Caco-2 (cell line): ENCODE measurements at regions not wholly inside any gene's neighbourhood (a gene's known extent, or its start where the extent isn't known, plus 50 kb on each side); places are given as distances from the start of the nearest gene placed in this dataset.
"Not testable (repeated sequence)": the region's sequence is repeated elsewhere in the genome, so short reads cannot be mapped to it uniquely, and the experiment has no call there.

Experiments
- BruUV-seq: library from RNA; stranded (reverse); fragments of 400-500 nt; replicated peaks from 2 replicates; lab custom pipeline; 2021; lab: Mats Ljungman, UMichigan
- CTCF ChIA-PET: fragments of 300-600 bp; sonication (Branson Sonifier 250); formaldehyde crosslinking; loops from one replicate; lab custom pipeline; 2022; ENCODE audit warnings: antibody characterized with exemption; lab: Charles Lee
- POLR2A ChIA-PET: fragments of 300-600 bp; sonication (Branson Sonifier 250); formaldehyde crosslinking; loops from one replicate; lab custom pipeline; 2022; ENCODE audit warnings: antibody characterized with exemption; lab: Charles Lee
- DNase-seq, 2 experiments: peaks; one replicate each; pipeline versions ENCODE4 v3.0.0 to v3.0.0-alpha.2; 2020 to 2022
- H3K27me3 ChIP-seq: replicated peaks from 2 replicates; pipeline ENCODE4 v1.6.0; 2011; ENCODE audit warnings: low read length; ENCODE audit not compliant: control insufficient read depth, insufficient read depth
- H3K36me3 ChIP-seq: 2 replicates; pipeline ENCODE4 v1.5.1; 2011; ENCODE audit warnings: low read length; ENCODE audit not compliant: control insufficient read depth, insufficient read depth
- H3K4me1 ChIP-seq: fragments of 250-450 bp; sonication (Bioruptor Pico); 2 replicates; pipeline ENCODE4 v1.5.1; 2020; ENCODE audit warnings: mild to moderate bottlenecking
- H3K4me3 ChIP-seq: 2 replicates; pipeline ENCODE4 v1.5.1; 2011; ENCODE audit warnings: low read depth, mild to moderate bottlenecking, control low read depth, low read length
- H3K9me3 ChIP-seq: fragments of 250-450 bp; sonication (Bioruptor Pico); 2 replicates; pipeline ENCODE4 v1.5.1; 2020; ENCODE audit warnings: mild to moderate bottlenecking, moderate library complexity
- H3K27ac Mint-ChIP-seq: one replicate; pipeline ENCODE4 v1.8.0; 2022; ENCODE audit warnings: mixed read lengths; ENCODE audit not compliant: unreplicated experiment
- H3K27me3 Mint-ChIP-seq: one replicate; pipeline ENCODE4 v1.8.0; 2022; ENCODE audit warnings: mixed read lengths; ENCODE audit not compliant: insufficient read depth, unreplicated experiment
- H3K36me3 Mint-ChIP-seq: one replicate; pipeline ENCODE4 v1.8.0; 2022; ENCODE audit warnings: mild to moderate bottlenecking, mixed read lengths; ENCODE audit not compliant: insufficient read depth, unreplicated experiment
- H3K4me1 Mint-ChIP-seq: one replicate; pipeline ENCODE4 v1.8.0; 2022; ENCODE audit warnings: low read depth, mixed read lengths; ENCODE audit not compliant: unreplicated experiment
- H3K4me3 Mint-ChIP-seq: one replicate; pipeline ENCODE4 v1.8.0; 2022; ENCODE audit warnings: mild to moderate bottlenecking, moderate library complexity, mixed read lengths; ENCODE audit not compliant: unreplicated experiment
- H3K9me3 Mint-ChIP-seq: one replicate; pipeline ENCODE4 v1.8.0; 2022; ENCODE audit warnings: mixed read lengths; ENCODE audit not compliant: unreplicated experiment
- CTCF ChIP-seq, 2 experiments: fragments of 200-600 bp in 1 of 2; IDR thresholded peaks; 1 replicate in 1 of 2; 2 replicates in 1 of 2; pipeline versions ENCODE4 v1.5.1 to v1.8.0; 2011 to 2022; ENCODE audit warnings: antibody characterized with exemption in 1 of 2, control low read depth in 1 of 2, inconsistent platforms in 1 of 2, low read depth in 1 of 2, low read length in 1 of 2, mild to moderate bottlenecking in 1 of 2, moderate library complexity in 1 of 2; ENCODE audit not compliant: insufficient read depth in 1 of 2, severe bottlenecking in 1 of 2, unreplicated experiment in 1 of 2
- intact Hi-C: fragments of 100-400 bp; cut with micrococcal nuclease; formaldehyde crosslinking; loops from one replicate; pipeline ENCODE4 v1.10.0; 2022; ENCODE audit not compliant: unreplicated experiment

GRCh38 chr4:66785479-66785878 is 759.8 kb downstream of the CENPC start:
- POLR2A ChIA-PET: no interaction called here

GRCh38 chr4:66782751-66783150 is 762.6 kb downstream of the CENPC start:
- H3K27me3 ChIP-seq, H3K9me3 ChIP-seq, BruUV-seq, H3K36me3 Mint-ChIP-seq, H3K4me1 ChIP-seq, DNase-seq, H3K27me3 Mint-ChIP-seq, H3K4me3 ChIP-seq, H3K27ac Mint-ChIP-seq, H3K4me3 Mint-ChIP-seq, POLR2A ChIA-PET, intact Hi-C loops, H3K36me3 ChIP-seq, H3K9me3 Mint-ChIP-seq, CTCF ChIA-PET, H3K4me1 Mint-ChIP-seq: not testable (repeated sequence)

More at GRCh38 chr4:66785479-66785878, 759.8 kb downstream of the CENPC start:
- CTCF ChIA-PET: no interaction called here
- no peaks in the 10 kb centered on the region for H3K4me1 ChIP-seq
- Mint-ChIP-seq H3K9me3 (no peaks in the 10 kb centered on the region), H3K4me3 (no peak overlapping the region), H3K4me1 (no peaks in the 10 kb centered on the region), H3K27me3 (no peaks in the 10 kb centered on the region), H3K36me3 (no peaks in the 10 kb centered on the region), H3K27ac (no peak overlapping the region)
- no peaks in the 10 kb centered on the region for H3K36me3 ChIP-seq
- no TSS peak for BruUV-seq
- no peak for TF ChIP-seq CTCF (IDR thresholded peaks at IDR 0.05; ENCODE audit: insufficient read depth in 1 of 2, low read depth in 1 of 2, low read length in 1 of 2, severe bottlenecking in 1 of 2, unreplicated experiment in 1 of 2)
- no peaks in the 10 kb centered on the region for H3K27me3 ChIP-seq
- H3K9me3 ChIP-seq: no peaks in the 10 kb centered on the region
- intact Hi-C loops: no loop called here
- H3K4me3 ChIP-seq: no peak overlapping the region
- DNase-seq: no peak

- H3K4me1 Mint-ChIP-seq: no peaks in the 10 kb centered on the region
- ChIA-PET POLR2A (no interaction called here), CTCF (no interaction called here)
- no peak overlapping the region for H3K27ac Mint-ChIP-seq
- no peaks in the 10 kb centered on the region for H3K9me3 Mint-ChIP-seq
- no peaks in the 10 kb centered on the region for H3K36me3 Mint-ChIP-seq
- intact Hi-C loops: loop anchor here (1.0 to 2.0 kb wide), 2 partner anchors 326 to 550 kb away; no protein-coding TSS in a partner anchor
- no peak overlapping the region for H3K4me3 Mint-ChIP-seq
- no peaks in the 10 kb centered on the region for H3K4me1 ChIP-seq
- H3K36me3 ChIP-seq: no peaks in the 10 kb centered on the region
- no peak for DNase-seq
- no peaks in the 10 kb centered on the region for H3K27me3 ChIP-seq
- no peak for TF ChIP-seq CTCF (IDR thresholded peaks at IDR 0.05; ENCODE audit: insufficient read depth in 1 of 2, low read depth in 1 of 2, low read length in 1 of 2, severe bottlenecking in 1 of 2, unreplicated experiment in 1 of 2)
- H3K27me3 Mint-ChIP-seq: no peaks in the 10 kb centered on the region
- BruUV-seq: no TSS peak
- no peaks in the 10 kb centered on the region for H3K9me3 ChIP-seq
- H3K4me3 ChIP-seq: no peak overlapping the region
Observed at GRCh38 chr4:66777097-66777496, 768.2 kb downstream of the CENPC start.

GRCh38 chr4:66769441-66769840 is 775.9 kb downstream of the CENPC start:
- TF ChIP-seq CTCF (IDR thresholded peaks at IDR 0.05; ENCODE audit: insufficient read depth in 1 of 2, low read depth in 1 of 2, low read length in 1 of 2, severe bottlenecking in 1 of 2, unreplicated experiment in 1 of 2): no peak
- no peaks in the 10 kb centered on the region for H3K9me3 Mint-ChIP-seq
- no TSS peak for BruUV-seq
- Histone ChIP-seq H3K4me1 (no peaks in the 10 kb centered on the region), H3K9me3 (no peaks in the 10 kb centered on the region), H3K4me3 (no peak overlapping the region), H3K27me3 (no peaks in the 10 kb centered on the region), H3K36me3 (no peaks in the 10 kb centered on the region)
- H3K27ac Mint-ChIP-seq: no peak overlapping the region
- H3K27me3 Mint-ChIP-seq: no peaks in the 10 kb centered on the region
- no peaks in the 10 kb centered on the region for H3K36me3 Mint-ChIP-seq
- intact Hi-C loops: no loop called here
- no peaks in the 10 kb centered on the region for H3K4me1 Mint-ChIP-seq
- DNase-seq: no peak
- no peak overlapping the region for H3K4me3 Mint-ChIP-seq
- ChIA-PET CTCF (no interaction called here), POLR2A (no interaction called here)
